OCI-LY1 (cell line): ENCODE measurements at regions not wholly inside any gene's neighbourhood (a gene's known extent, or its start where the extent isn't known, plus 50 kb on each side); places are given as distances from the start of the nearest gene placed in this dataset.

Experiments used
- H2AFZ ChIP-seq: fragments of 200-600 bp; sonication (generic), shearing (Covaris generic); 2 replicates; pipeline ENCODE4 v1.6.0; 2014; ENCODE audit warnings: antibody characterized with exemption, mild to moderate bottlenecking, low read length
- H3F3A ChIP-seq: fragments of 200-600 bp; sonication (generic), shearing (Covaris generic); 2 replicates; pipeline ENCODE4 v1.6.0; 2014; ENCODE audit warnings: mild to moderate bottlenecking, antibody characterized with exemption, low read length, moderate library complexity; ENCODE audit not compliant: insufficient read depth
- H3K27ac ChIP-seq: fragments of 200-600 bp; sonication (generic); 2 replicates; pipeline ENCODE4 v1.5.1; 2014; ENCODE audit warnings: low read length, mixed run types, mild to moderate bottlenecking, low read depth; ENCODE audit not compliant: poor library complexity, severe bottlenecking
- H3K27me3 ChIP-seq: fragments of 200-600 bp; sonication (generic); 2 replicates; pipeline ENCODE4 v1.6.0; 2014; ENCODE audit warnings: antibody characterized with exemption, mild to moderate bottlenecking, low read length, moderate library complexity; ENCODE audit not compliant: insufficient read depth
- H3K36me3 ChIP-seq: fragments of 200-600 bp; sonication (generic); 2 replicates; pipeline ENCODE4 v1.6.1; 2014; ENCODE audit warnings: mild to moderate bottlenecking, antibody characterized with exemption, low read length, moderate library complexity, mixed read lengths; ENCODE audit not compliant: insufficient read depth
- H3K4me1 ChIP-seq: fragments of 200-600 bp; sonication (generic); 2 replicates; pipeline ENCODE4 v1.5.1; 2014; ENCODE audit warnings: mild to moderate bottlenecking, low read length, moderate library complexity; ENCODE audit not compliant: insufficient read depth, severe bottlenecking
- H3K4me2 ChIP-seq: fragments of 200-600 bp; sonication (generic), shearing (Covaris generic); 2 replicates; pipeline ENCODE4 v1.6.1; 2014; ENCODE audit warnings: low read length
- H3K4me3 ChIP-seq: fragments of 200-600 bp; sonication (generic); 2 replicates; pipeline ENCODE4 v1.5.1; 2014; ENCODE audit warnings: low read length, low read depth, mild to moderate bottlenecking, mixed read lengths; ENCODE audit not compliant: poor library complexity, severe bottlenecking
- H3K79me2 ChIP-seq: fragments of 200-600 bp; shearing (Covaris generic); 2 replicates; pipeline ENCODE4 v1.6.1; 2016; ENCODE audit warnings: mixed run types, low read length, mixed read lengths; ENCODE audit not compliant: insufficient read depth
- H3K9ac ChIP-seq: fragments of 200-600 bp; sonication (generic), shearing (Covaris generic); 2 replicates; pipeline ENCODE4 v1.6.1; 2014; ENCODE audit warnings: mild to moderate bottlenecking, low read length, mixed read lengths
- H3K9me2 ChIP-seq: fragments of 200-600 bp; sonication (generic), shearing (Covaris generic); 2 replicates; pipeline ENCODE4 v1.6.1; 2014; ENCODE audit warnings: low read depth, mild to moderate bottlenecking, low read length, mixed read lengths
- H3K9me3 ChIP-seq: fragments of 200-600 bp; shearing (Covaris generic); 2 replicates; pipeline ENCODE4 v1.6.1; 2014; ENCODE audit warnings: low read length, mixed read lengths
- H4K20me1 ChIP-seq: fragments of 200-600 bp; sonication (generic), shearing (Covaris generic); 2 replicates; pipeline ENCODE4 v1.6.0; 2016; ENCODE audit warnings: mild to moderate bottlenecking, low read length; ENCODE audit not compliant: insufficient read depth
- EZH2 ChIP-seq: fragments of 200-600 bp; sonication (generic), shearing (Covaris generic); IDR thresholded peaks from 2 replicates; pipeline ENCODE4 v1.8.0; 2017; ENCODE audit warnings: borderline replicate concordance, mixed run types, mild to moderate bottlenecking, antibody characterized with exemption, low read length, moderate library complexity, mixed read lengths
- TF ChIP-seq, protein P1 (sequence below): fragments of 200-600 bp; sonication (generic), shearing (Covaris generic); IDR thresholded peaks from 2 replicates; pipeline ENCODE4 v1.5.1; 2017; ENCODE audit warnings: mild to moderate bottlenecking, antibody characterized with exemption, low read length, moderate library complexity, mixed read lengths

- Histone ChIP-seq H3K79me2 (no peaks in the 10 kb centered on the region), H3K36me3 (no peaks in the 10 kb centered on the region), H3K27ac (no peak overlapping the region), H4K20me1 (no peaks in the 10 kb centered on the region), H3K27me3 (no peaks in the 10 kb centered on the region), H3K9me3 (no peaks in the 10 kb centered on the region), H2AFZ (no peak overlapping the region), H3K4me1 (no peaks in the 10 kb centered on the region), H3K9ac (no peak overlapping the region), H3K9me2 (no peaks in the 10 kb centered on the region), H3F3A (no peaks in the 10 kb centered on the region), H3K4me2 (no peak overlapping the region), H3K4me3 (no peak overlapping the region)
- TF ChIP-seq, protein P1, sequence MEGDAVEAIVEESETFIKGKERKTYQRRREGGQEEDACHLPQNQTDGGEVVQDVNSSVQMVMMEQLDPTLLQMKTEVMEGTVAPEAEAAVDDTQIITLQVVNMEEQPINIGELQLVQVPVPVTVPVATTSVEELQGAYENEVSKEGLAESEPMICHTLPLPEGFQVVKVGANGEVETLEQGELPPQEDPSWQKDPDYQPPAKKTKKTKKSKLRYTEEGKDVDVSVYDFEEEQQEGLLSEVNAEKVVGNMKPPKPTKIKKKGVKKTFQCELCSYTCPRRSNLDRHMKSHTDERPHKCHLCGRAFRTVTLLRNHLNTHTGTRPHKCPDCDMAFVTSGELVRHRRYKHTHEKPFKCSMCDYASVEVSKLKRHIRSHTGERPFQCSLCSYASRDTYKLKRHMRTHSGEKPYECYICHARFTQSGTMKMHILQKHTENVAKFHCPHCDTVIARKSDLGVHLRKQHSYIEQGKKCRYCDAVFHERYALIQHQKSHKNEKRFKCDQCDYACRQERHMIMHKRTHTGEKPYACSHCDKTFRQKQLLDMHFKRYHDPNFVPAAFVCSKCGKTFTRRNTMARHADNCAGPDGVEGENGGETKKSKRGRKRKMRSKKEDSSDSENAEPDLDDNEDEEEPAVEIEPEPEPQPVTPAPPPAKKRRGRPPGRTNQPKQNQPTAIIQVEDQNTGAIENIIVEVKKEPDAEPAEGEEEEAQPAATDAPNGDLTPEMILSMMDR, result no peak
- TF ChIP-seq EZH2, result no peak
These were observed 2045.4 kb upstream of the CDH6 start for GRCh38 chr5:29148073-29148472.

GRCh38 chr5:29143266-29143665 is 2050.2 kb upstream of the CDH6 start:
- Histone ChIP-seq H3K9ac (no peak overlapping the region), H3K4me3 (no peak overlapping the region), H3F3A (no peaks in the 10 kb centered on the region), H2AFZ (no peak overlapping the region), H3K9me2 (no peaks in the 10 kb centered on the region), H3K27ac (no peak overlapping the region), H4K20me1 (no peaks in the 10 kb centered on the region), H3K4me1 (no peaks in the 10 kb centered on the region), H3K27me3 (no peaks in the 10 kb centered on the region), H3K9me3 (no peaks in the 10 kb centered on the region), H3K4me2 (no peak overlapping the region), H3K36me3 (no peaks in the 10 kb centered on the region), H3K79me2 (no peaks in the 10 kb centered on the region)
- TF ChIP-seq EZH2, result no peak
- TF ChIP-seq, protein P1, result no peak

GRCh38 chr5:29134418-29134817 is 2059.1 kb upstream of the CDH6 start:
- TF ChIP-seq, protein P1, result no peak
- TF ChIP-seq EZH2, result no peak
- H3K4me2 ChIP-seq, result no peak overlapping the region
- no peaks in the 10 kb centered on the region for H3K4me1 ChIP-seq
- no peaks in the 10 kb centered on the region for H3K9me3 ChIP-seq
- no peak overlapping the region for H2AFZ ChIP-seq
- no peak overlapping the region for H3K4me3 ChIP-seq
- no peaks in the 10 kb centered on the region for H3K9me2 ChIP-seq
- no peak overlapping the region for H3K9ac ChIP-seq
- H3K27ac ChIP-seq, result no peak overlapping the region
- H3F3A ChIP-seq, result no peaks in the 10 kb centered on the region
- H3K27me3 ChIP-seq, result no peaks in the 10 kb centered on the region
- no peaks in the 10 kb centered on the region for H3K36me3 ChIP-seq
- no peaks in the 10 kb centered on the region for H3K79me2 ChIP-seq
- no peaks in the 10 kb centered on the region for H4K20me1 ChIP-seq
